ENCODE measurements at regions not wholly inside any gene's neighbourhood (a gene's known extent, or its start where the extent isn't known, plus 50 kb on each side); places are given as distances from the start of the nearest gene placed in this dataset.

GRCh38 chr6:71404145-71404966 lies 115.7 kb downstream of the OGFRL1 start:
- no peak overlapping the region for H3K27ac ChIP-seq
- TF ChIP-seq CTCF (IDR thresholded peaks at IDR 0.05) = no peak

GRCh38 chr6:71404967-71405278 lies 116.3 kb downstream of the OGFRL1 start:
- H3K4me1 ChIP-seq (ENCODE audit: control insufficient read depth in 1 of 2, insufficient read depth in 1 of 2, low read depth in 1 of 2, low read length in 1 of 2) = peaks cover 0 to 6% of the 10 kb centered on the region in 2 experiments
- no peak overlapping the region for H3K4me3 ChIP-seq (ENCODE audit: low read depth in 1 of 2, low read length in 1 of 2)
- no peaks in the 10 kb centered on the region for H3K9me3 ChIP-seq
- H3K36me3 ChIP-seq = no peaks in the 10 kb centered on the region
- H3K27me3 ChIP-seq = peaks cover 42% of the 10 kb centered on the region
- no peak overlapping the region for H3K27ac ChIP-seq
- no peak for TF ChIP-seq CTCF (IDR thresholded peaks at IDR 0.05)

More at GRCh38 chr6:71404145-71404966, 115.7 kb downstream of the OGFRL1 start:
- Histone ChIP-seq H3K27me3 (peaks cover 43% of the 10 kb centered on the region), H3K4me1 (ENCODE audit: control insufficient read depth in 1 of 2, insufficient read depth in 1 of 2, low read depth in 1 of 2, low read length in 1 of 2) (peaks cover 0 to 6% of the 10 kb centered on the region in 2 experiments), H3K4me3 (ENCODE audit: low read depth in 1 of 2, low read length in 1 of 2) (no peak overlapping the region), H3K9me3 (no peaks in the 10 kb centered on the region), H3K36me3 (no peaks in the 10 kb centered on the region)

- H3K27me3 ChIP-seq = peaks cover 42% of the 10 kb centered on the region
- H3K4me1 ChIP-seq (ENCODE audit: control insufficient read depth in 1 of 2, insufficient read depth in 1 of 2, low read depth in 1 of 2, low read length in 1 of 2) = peaks cover 0 to 6% of the 10 kb centered on the region in 2 experiments
- H3K36me3 ChIP-seq = no peaks in the 10 kb centered on the region
- no peaks in the 10 kb centered on the region for H3K9me3 ChIP-seq
- H3K4me3 ChIP-seq (ENCODE audit: low read depth in 1 of 2, low read length in 1 of 2) = no peak overlapping the region
- no peak for TF ChIP-seq CTCF (IDR thresholded peaks at IDR 0.05)
- no peak overlapping the region for H3K27ac ChIP-seq
Observed at GRCh38 chr6:71405416-71405815, 116.8 kb downstream of the OGFRL1 start.

GRCh38 chr6:71406865-71407860 lies 118.6 kb downstream of the OGFRL1 start:
- Histone ChIP-seq H3K27ac (no peak overlapping the region), H3K4me3 (ENCODE audit: low read depth in 1 of 2, low read length in 1 of 2) (no peak overlapping the region), H3K27me3 (peaks cover 42% of the 10 kb centered on the region), H3K4me1 (ENCODE audit: control insufficient read depth in 1 of 2, insufficient read depth in 1 of 2, low read depth in 1 of 2, low read length in 1 of 2) (peaks cover 0 to 6% of the 10 kb centered on the region in 2 experiments), H3K9me3 (no peaks in the 10 kb centered on the region), H3K36me3 (no peaks in the 10 kb centered on the region)
- no peak for TF ChIP-seq CTCF (IDR thresholded peaks at IDR 0.05)

- Histone ChIP-seq H3K4me3 (ENCODE audit: low read depth in 1 of 2, low read length in 1 of 2) (no peak overlapping the region), H3K4me1 (ENCODE audit: control insufficient read depth in 1 of 2, insufficient read depth in 1 of 2, low read depth in 1 of 2, low read length in 1 of 2) (no peaks in the 10 kb centered on the region), H3K27me3 (peaks cover 42% of the 10 kb centered on the region), H3K27ac (no peak overlapping the region), H3K9me3 (no peaks in the 10 kb centered on the region), H3K36me3 (no peaks in the 10 kb centered on the region)
- TF ChIP-seq CTCF (IDR thresholded peaks at IDR 0.05) = no peak
Observed at GRCh38 chr6:71408787-71409723, 120.4 kb downstream of the OGFRL1 start.
